HL-60 (cell line): ENCODE measurements at regions not wholly inside any gene's neighbourhood (a gene's known extent, or its start where the extent isn't known, plus 50 kb on each side); places are given as distances from the start of the nearest gene placed in this dataset.

Source experiments
- CTCF ChIP-seq: IDR thresholded peaks from one replicate; pipeline ENCODE4 v1.5.1; 2011; ENCODE audit warnings: low read length, control low read depth, inconsistent platforms; ENCODE audit not compliant: insufficient read depth
- GABPA ChIP-seq: IDR thresholded peaks from 2 replicates; pipeline ENCODE4 v1.6.1; 2012; ENCODE audit warnings: low read depth
- POLR2AphosphoS5 ChIP-seq: IDR thresholded peaks from 2 replicates; pipeline ENCODE4 v1.6.1; 2012; ENCODE audit warnings: low read depth
- REST ChIP-seq: IDR thresholded peaks from 2 replicates; pipeline ENCODE4 v1.6.1; 2012; ENCODE audit warnings: low read depth; ENCODE audit not compliant: insufficient replicate concordance
- SPI1 ChIP-seq: IDR thresholded peaks from 2 replicates; pipeline ENCODE4 v1.6.1; 2012; ENCODE audit warnings: low read depth, mild to moderate bottlenecking, borderline replicate concordance

GRCh38 chr5:167271081-167271480 lies 1020.4 kb upstream of the WWC1 start:
- TF ChIP-seq CTCF: no peak
- TF ChIP-seq REST: no peak
- no peak for TF ChIP-seq POLR2AphosphoS5
- no peak for TF ChIP-seq GABPA
- no peak for TF ChIP-seq SPI1
